Chondrocyte (in vitro differentiated cells): ENCODE measurements at regions not wholly inside any gene's neighbourhood (a gene's known extent, or its start where the extent isn't known, plus 50 kb on each side); places are given as distances from the start of the nearest gene placed in this dataset.

ENCODE experiments used
- DNase-seq: peaks from one replicate; pipeline ENCODE4 v3.0.0; 2021; ENCODE audit warnings: mixed read lengths, low spot score
- H3K27ac Mint-ChIP-seq: one replicate; pipeline ENCODE4 v1.8.0; 2021; ENCODE audit warnings: mild to moderate bottlenecking, moderate library complexity, mixed read lengths; ENCODE audit not compliant: unreplicated experiment
- H3K27me3 Mint-ChIP-seq: 2 replicates; pipeline ENCODE4 v1.8.0; 2021; ENCODE audit warnings: low read depth, mixed read lengths
- H3K36me3 Mint-ChIP-seq: 2 replicates; pipeline ENCODE4 v1.8.0; 2021; ENCODE audit warnings: low read depth, mixed read lengths
- H3K4me1 Mint-ChIP-seq: 2 replicates; pipeline ENCODE4 v1.8.0; 2021; ENCODE audit warnings: low read depth, mild to moderate bottlenecking, mixed read lengths
- H3K4me3 Mint-ChIP-seq: one replicate; pipeline ENCODE4 v1.8.0; 2021; ENCODE audit warnings: mild to moderate bottlenecking, moderate library complexity, mixed read lengths; ENCODE audit not compliant: unreplicated experiment
- H3K9me3 Mint-ChIP-seq: 2 replicates; pipeline ENCODE4 v1.8.0; 2021; ENCODE audit warnings: low read depth, mixed read lengths
- CTCF ChIP-seq: fragments of 200-600 bp; sonication (generic); IDR thresholded peaks from 2 replicates; pipeline ENCODE4 v1.5.0; 2021; ENCODE audit warnings: antibody characterized with exemption, mild to moderate bottlenecking, moderate library complexity

GRCh38 chr11:10993640-10994039 lies 135.8 kb upstream of the ZBED5 start:
- H3K4me1 Mint-ChIP-seq: peaks cover 8% of the 10 kb centered on the region
- TF ChIP-seq CTCF: no peak
- no peaks in the 10 kb centered on the region for H3K36me3 Mint-ChIP-seq
- peaks cover 5% of the 10 kb centered on the region for H3K9me3 Mint-ChIP-seq
- no peak overlapping the region for H3K27ac Mint-ChIP-seq
- no peak overlapping the region for H3K4me3 Mint-ChIP-seq
- peaks cover 5% of the 10 kb centered on the region for H3K27me3 Mint-ChIP-seq
- DNase-seq: no peak

GRCh38 chr11:10993186-10993585 lies 135.3 kb upstream of the ZBED5 start:
- H3K9me3 Mint-ChIP-seq: peaks cover 5% of the 10 kb centered on the region
- no peak for TF ChIP-seq CTCF
- H3K27ac Mint-ChIP-seq: no peak overlapping the region
- DNase-seq: no peak
- peaks cover 3% of the 10 kb centered on the region for H3K27me3 Mint-ChIP-seq
- no peak overlapping the region for H3K4me3 Mint-ChIP-seq
- no peaks in the 10 kb centered on the region for H3K36me3 Mint-ChIP-seq
- peaks cover 8% of the 10 kb centered on the region for H3K4me1 Mint-ChIP-seq

GRCh38 chr11:10991393-10991792 lies 133.5 kb upstream of the ZBED5 start:
- H3K27me3 Mint-ChIP-seq: no peaks in the 10 kb centered on the region
- no peak overlapping the region for H3K27ac Mint-ChIP-seq
- peaks cover 5% of the 10 kb centered on the region for H3K9me3 Mint-ChIP-seq
- peaks cover 8% of the 10 kb centered on the region for H3K4me1 Mint-ChIP-seq
- no peak for TF ChIP-seq CTCF
- DNase-seq: no peak
- no peak overlapping the region for H3K4me3 Mint-ChIP-seq
- H3K36me3 Mint-ChIP-seq: no peaks in the 10 kb centered on the region

GRCh38 chr11:10990637-10991193 lies 132.9 kb upstream of the ZBED5 start:
- H3K4me3 Mint-ChIP-seq: no peak overlapping the region
- DNase-seq: no peak
- H3K36me3 Mint-ChIP-seq: no peaks in the 10 kb centered on the region
- peak overlapping the region; percentile 15 for H3K27ac Mint-ChIP-seq
- peaks cover 8% of the 10 kb centered on the region for H3K4me1 Mint-ChIP-seq
- no peaks in the 10 kb centered on the region for H3K27me3 Mint-ChIP-seq
- H3K9me3 Mint-ChIP-seq: peaks cover 5% of the 10 kb centered on the region
- no peak for TF ChIP-seq CTCF

- no peak overlapping the region for H3K4me3 Mint-ChIP-seq
- no peak for TF ChIP-seq CTCF
- no peaks in the 10 kb centered on the region for H3K27me3 Mint-ChIP-seq
- peaks cover 5% of the 10 kb centered on the region for H3K9me3 Mint-ChIP-seq
- peaks cover 8% of the 10 kb centered on the region for H3K4me1 Mint-ChIP-seq
- DNase-seq: no peak
- H3K27ac Mint-ChIP-seq: no peak overlapping the region
- H3K36me3 Mint-ChIP-seq: no peaks in the 10 kb centered on the region
Measured at GRCh38 chr11:10990160-10990559, 132.3 kb upstream of the ZBED5 start.
